ENCODE measurements at regions not wholly inside any gene's neighbourhood (a gene's known extent, or its start where the extent isn't known, plus 50 kb on each side); places are given as distances from the start of the nearest gene placed in this dataset.

DNA sequence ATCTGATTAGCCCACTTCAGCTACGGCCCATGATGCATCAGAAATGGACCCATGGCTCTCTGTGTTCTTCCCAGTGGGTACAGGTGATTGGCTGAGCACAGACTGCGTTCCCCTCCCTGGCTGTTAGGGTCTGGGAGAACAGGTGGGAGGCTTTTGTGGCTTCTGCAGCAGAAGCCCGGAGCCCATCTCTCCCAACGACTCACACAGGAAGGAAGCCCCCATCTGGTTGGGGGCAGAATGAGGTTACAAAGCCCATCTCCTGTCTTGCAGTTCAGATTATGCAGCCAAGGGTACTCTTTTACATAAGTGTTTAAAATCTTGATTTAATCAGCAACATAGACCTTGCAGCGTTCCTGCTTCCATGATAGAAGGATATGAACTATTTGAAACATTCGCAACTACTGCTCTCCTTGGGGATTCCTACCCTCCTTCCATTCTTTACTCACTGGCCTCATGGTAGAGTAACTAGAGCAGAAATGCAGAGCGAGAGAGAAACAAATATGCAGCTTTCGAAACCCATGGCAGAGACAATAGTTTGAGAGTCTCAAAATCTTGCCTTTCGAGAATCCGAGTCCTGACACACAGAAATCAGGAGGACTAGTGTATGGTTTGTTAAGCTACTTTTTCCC, 291.3 kb downstream of the TLE3 start:
- CTCF ChIA-PET: interaction anchor here (1.1 kb wide), 1 partner anchor 9 kb away, joined by 3 read pairs; no protein-coding TSS in a partner anchor

More for the DNA sequence above, 291.3 kb downstream of the TLE3 start:
- no peaks in the 10 kb centered on the region for H3F3A ChIP-seq (replicated peaks; ENCODE audit: insufficient read depth)
- no peaks in the 10 kb centered on the region for H4K20me1 ChIP-seq (ENCODE audit: insufficient read depth)
- H3K4me3 ChIP-seq (ENCODE audit: low read depth in 2 of 2, low read length in 1 of 2): no peak overlapping the region
- no peaks in the 10 kb centered on the region for H3K9me2 ChIP-seq
- H3K9me3 ChIP-seq: no peaks in the 10 kb centered on the region
- no peak for DNase-seq
- no peaks in the 10 kb centered on the region for H3K36me3 ChIP-seq (replicated peaks in 1 of 2; ENCODE audit: control insufficient read depth in 1 of 2, insufficient read depth in 2 of 2, low read length in 1 of 2)
- no peak overlapping the region for H3K9ac ChIP-seq
- TF ChIP-seq GABPA (IDR thresholded peaks at IDR 0.05; ENCODE audit: low read depth) (no peak), YY1 (IDR thresholded peaks at IDR 0.05; ENCODE audit: low read depth) (no peak), PBX3 (IDR thresholded peaks at IDR 0.05) (no peak), REST (IDR thresholded peaks at IDR 0.05; ENCODE audit: low read depth, low read length) (no peak), IRF3 (IDR thresholded peaks at IDR 0.05; ENCODE audit: low read depth, low read length) (no peak), RFX5 (IDR thresholded peaks at IDR 0.05; ENCODE audit: low read length) (no peak), FOSL2 (IDR thresholded peaks at IDR 0.05; ENCODE audit: borderline replicate concordance, low read depth) (no peak), RAD21 (IDR thresholded peaks at IDR 0.05; ENCODE audit: low read length) (no peak), JUND (IDR thresholded peaks at IDR 0.05) (no peak), MEF2A (IDR thresholded peaks at IDR 0.05; ENCODE audit: borderline replicate concordance, low read depth) (no peak), EP300 (IDR thresholded peaks at IDR 0.05; ENCODE audit: borderline replicate concordance in 1 of 2, low read depth in 1 of 2, low read length in 1 of 2) (no peak), FOXJ3 (CRISPR knock-in tag; IDR thresholded peaks at IDR 0.05) (no peak)
- no peaks in the 10 kb centered on the region for H3K4me1 ChIP-seq (ENCODE audit: control insufficient read depth in 1 of 2, insufficient read depth in 2 of 2, low read depth in 1 of 2, low read length in 1 of 2)
- H3K27ac ChIP-seq (ENCODE audit: low read depth in 2 of 2, low read length in 1 of 2): no peak overlapping the region
- POLR2A ChIA-PET: no interaction called here
- no peak overlapping the region for H3K4me2 ChIP-seq
- H3K27me3 ChIP-seq (ENCODE audit: insufficient read depth): no peaks in the 10 kb centered on the region
- H3K79me2 ChIP-seq (ENCODE audit: insufficient read depth): no peaks in the 10 kb centered on the region
- 79% methylated on average over 8 of the region's 10 CpGs for WGBS (ENCODE audit: low lambda C conversion rate)
- no peak overlapping the region for H2AFZ ChIP-seq (ENCODE audit: low read depth)

All from SK-N-SH (cell line).